GM21576 (cell line): ENCODE measurements at regions not wholly inside any gene's neighbourhood (a gene's known extent, or its start where the extent isn't known, plus 50 kb on each side); places are given as distances from the start of the nearest gene placed in this dataset.

Experiments used
- ATAC-seq: cut with Tn5 transposase; IDR thresholded peaks from one replicate; pipeline ENCODE4 v1.9.1; 2021; ENCODE audit warnings: mild to moderate bottlenecking, moderate library complexity; ENCODE audit not compliant: unreplicated experiment

DNA sequence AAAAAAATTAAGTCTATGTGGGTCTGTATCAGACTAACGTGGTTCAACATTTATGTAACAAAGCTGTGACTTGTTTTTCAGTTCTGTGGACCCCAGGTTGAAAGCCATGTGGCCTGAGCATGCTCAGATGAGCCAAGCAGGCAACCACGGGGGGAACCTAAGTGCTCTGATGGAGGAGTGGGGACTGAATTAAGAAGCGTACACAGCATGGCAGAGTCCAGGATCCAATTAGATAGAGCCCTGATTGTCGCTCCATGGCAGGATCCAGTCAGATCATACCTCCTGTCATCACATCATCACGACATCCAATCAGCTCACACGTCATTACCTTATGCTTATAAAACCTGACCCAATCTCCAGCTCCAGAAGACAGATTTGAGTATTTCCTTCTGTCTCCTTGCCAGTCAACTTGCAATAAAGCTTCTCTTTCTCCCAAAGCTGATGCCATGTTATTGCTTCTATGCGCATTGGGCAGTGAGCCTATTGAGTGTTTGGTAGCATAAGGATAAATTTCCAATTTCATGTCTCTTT, 1013.1 kb upstream of the TMEM132C start:
- no peak for ATAC-seq

DNA sequence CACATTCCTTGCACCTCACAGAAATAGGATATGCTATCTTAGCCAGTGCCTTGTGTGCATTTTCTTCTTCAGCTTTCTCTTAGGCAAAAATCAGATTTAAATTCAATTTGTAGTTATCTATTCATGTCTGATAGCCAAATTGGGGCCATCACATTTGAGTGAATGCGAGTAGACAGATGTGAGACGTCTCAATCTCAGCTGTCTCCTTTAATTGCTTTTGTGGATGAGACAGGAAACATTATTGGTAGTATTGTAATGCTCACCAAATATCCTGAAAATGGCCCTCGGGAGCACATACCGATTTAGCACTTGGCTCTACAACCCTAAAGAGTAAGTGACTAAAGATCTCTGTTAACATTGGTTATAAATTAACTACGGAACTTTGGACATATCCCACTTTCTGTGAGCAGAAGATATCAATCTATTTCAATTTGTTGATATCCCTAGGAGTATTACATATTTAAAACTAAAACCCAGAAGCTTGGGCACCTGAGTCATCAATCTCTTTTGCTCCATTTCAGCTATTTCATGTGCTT, 1012.5 kb upstream of the TMEM132C start:
- no peak for ATAC-seq

GRCh38 chr12:127257366-127257935, 1009.5 kb upstream of the TMEM132C start:
- no peak for ATAC-seq

GRCh38 chr12:127260531-127260930, 1006.4 kb upstream of the TMEM132C start:
- ATAC-seq: no peak

- ATAC-seq: no peak
Observed at GRCh38 chr12:127260999-127261398, 1006.0 kb upstream of the TMEM132C start.

- no peak for ATAC-seq
Observed at GRCh38 chr12:127262615-127263014, 1004.4 kb upstream of the TMEM132C start.

DNA sequence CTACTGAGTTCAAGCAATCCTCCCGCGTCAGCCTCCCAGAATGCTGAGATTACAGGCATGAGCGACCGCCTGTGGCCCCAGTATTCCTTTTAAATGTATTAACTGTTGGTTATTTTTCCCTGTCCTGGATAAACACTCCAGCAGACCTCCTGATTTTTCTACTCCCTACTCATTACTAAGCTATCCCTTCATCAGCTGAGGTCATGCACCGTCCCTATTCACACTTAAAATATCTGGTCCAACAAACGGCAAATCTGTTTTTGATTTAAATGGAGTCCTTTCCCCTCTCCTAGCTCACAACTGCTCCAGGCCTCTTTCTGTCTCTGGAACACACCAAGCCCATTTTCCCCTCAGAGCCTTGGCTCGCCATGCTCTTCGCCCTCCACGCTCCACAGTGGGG, 1003.3 kb upstream of the TMEM132C start:
- no peak for ATAC-seq

DNA sequence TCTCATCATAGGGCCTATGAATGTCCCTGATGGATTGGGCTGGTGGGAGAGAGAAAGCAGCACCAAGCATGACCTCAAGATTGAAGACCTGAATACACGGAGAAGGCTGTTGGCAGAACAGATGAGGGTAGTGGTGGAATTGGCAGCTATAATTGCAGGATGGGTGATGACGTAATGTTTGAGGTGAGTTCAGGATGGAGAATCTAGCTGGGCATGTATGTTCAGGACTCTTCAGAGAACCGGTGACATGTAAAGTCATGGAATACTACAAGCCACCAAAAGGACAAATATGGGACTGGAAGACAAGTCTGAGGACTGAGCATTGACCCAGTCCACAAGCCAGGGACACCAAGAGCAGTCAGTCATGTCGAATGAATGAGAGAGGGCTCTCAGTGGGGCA, 999.8 kb upstream of the TMEM132C start:
- no peak for ATAC-seq

- ATAC-seq: no peak
Observed at GRCh38 chr12:127268213-127268612, 998.8 kb upstream of the TMEM132C start.

DNA sequence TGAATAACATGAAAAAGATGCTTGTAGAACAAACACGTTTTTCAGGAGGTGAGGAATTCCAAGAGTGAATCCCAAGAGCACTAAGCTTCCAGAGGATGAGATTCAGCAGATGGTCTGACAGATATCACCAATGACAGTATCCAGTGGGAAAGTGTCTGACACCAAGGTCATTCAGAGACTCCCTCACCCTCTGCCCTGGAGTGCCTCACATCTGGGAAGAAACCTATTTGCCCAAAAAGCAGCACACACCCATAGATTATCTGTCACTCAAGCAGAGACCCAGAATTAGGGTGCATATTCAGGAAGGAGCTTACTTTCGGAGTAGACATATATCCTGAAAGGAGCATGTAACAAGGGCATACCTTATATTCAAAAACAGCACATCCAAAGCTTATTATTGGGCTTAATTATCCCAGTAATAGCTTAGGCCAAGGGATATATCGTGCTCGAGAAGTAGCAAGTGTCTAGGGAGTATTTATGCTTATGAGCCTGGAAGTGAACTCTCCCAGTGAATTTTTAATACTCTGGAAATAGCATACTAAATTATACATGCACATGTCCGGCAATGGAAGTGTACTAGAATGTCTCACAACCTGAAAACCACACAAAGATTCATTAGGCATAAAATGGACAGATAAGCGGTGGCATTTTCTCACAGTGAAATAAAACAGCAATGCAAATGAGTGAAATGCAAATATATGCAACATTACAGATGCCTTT, 998.1 kb upstream of the TMEM132C start:
- ATAC-seq: no peak

DNA sequence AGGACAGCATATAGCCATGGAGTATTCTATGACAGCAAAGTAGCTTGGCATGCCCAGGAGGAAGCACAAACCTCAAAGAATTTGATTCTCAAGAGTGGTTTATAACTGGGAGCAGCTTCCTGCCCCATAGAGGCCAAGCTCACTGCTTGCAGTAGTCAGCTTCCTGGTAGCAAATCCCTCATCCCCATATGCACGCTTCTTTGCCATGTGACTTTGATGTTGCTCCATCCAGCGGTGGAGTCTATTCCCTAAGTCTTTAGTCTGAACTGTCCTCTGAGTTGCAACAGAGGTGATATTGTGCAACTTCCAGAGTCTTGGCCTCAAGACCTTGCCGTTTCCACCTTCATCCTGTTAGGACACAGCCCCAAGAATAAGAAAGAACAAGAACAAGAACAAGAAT, 996.8 kb upstream of the TMEM132C start:
- ATAC-seq: no peak

DNA sequence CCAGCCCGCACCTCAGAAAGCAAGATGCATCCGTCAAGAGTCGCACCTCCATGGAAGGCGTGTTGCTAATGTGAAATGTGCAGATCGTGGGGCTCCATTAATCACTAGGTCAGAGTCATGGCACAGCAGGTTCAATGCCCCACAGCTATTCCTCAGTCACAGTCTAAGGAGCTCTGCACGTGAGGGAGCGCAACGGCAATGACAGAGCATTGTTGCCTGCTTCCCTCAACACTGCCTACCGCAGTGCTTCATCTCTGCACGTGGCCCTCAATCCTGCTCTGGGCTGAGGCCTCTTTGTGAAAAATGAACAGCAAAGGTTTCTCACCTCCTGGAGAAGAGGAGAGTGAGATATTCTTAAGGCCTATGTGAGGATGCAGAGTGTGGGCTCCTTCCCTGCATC, 995.2 kb upstream of the TMEM132C start:
- ATAC-seq: no peak

GRCh38 chr12:127272864-127273263, 994.1 kb upstream of the TMEM132C start:
- no peak for ATAC-seq

DNA sequence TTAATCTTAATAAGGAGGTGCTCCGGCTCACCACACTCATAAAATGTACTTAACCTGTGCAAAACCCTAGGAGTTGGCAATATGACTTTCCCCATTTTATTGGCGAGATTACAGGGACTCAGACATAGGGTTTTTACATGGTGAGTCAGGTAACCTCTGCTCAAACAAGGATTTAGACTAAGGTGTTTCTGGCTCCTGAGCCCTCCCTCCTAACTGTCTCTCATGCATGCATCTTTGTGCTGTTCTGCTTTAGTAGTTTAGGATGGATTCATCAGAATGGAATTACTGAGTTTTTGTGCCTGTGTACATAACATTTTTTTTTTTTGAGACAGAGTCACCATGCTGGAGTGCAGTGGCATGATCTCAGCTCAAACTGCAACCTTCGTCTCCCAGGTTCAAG, 993.3 kb upstream of the TMEM132C start:
- no peak for ATAC-seq

DNA sequence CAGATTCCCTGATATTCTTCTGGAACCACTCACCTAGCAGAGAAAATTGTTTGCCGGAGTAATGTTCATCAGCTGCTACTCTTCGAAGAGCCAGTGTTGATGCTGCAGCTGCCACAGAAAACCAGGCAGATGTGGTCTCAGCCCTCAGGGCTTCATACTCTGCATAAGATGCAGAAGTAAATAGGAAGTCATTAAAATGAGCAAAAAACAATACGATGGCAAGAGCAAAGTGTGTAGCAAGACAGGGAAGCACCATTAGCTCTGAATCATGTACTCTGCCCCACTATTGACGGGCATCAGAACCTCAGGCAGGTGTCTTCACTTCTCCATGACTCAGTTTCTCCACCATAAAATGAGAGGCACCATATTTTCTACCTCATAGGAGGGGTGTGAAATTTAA, 991.6 kb upstream of the TMEM132C start:
- no peak for ATAC-seq

- ATAC-seq: no peak
Observed at GRCh38 chr12:127277882-127278281, 989.1 kb upstream of the TMEM132C start.

DNA sequence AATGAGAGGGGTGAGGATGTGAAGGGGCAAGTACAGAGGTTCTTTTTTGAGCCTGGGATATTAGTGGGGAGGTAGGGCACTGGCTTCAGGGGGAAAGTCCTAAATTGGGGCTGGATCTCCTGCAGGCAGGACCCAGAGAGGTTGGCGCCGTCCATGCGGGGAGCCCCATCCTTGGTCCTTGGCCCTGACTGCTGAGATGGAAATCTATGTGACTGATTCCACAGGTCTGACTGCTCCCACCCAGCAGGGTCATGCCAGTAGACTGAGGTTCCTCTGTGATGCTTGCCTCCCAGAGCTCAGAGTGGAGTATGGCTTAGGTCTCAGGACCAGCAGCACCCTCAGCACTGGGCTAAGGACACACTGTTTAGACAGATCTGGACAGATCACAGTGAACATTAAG, 988.6 kb upstream of the TMEM132C start:
- no peak for ATAC-seq

GRCh38 chr12:127280393-127281275, 986.3 kb upstream of the TMEM132C start:
- peak; percentile 76 for ATAC-seq

DNA sequence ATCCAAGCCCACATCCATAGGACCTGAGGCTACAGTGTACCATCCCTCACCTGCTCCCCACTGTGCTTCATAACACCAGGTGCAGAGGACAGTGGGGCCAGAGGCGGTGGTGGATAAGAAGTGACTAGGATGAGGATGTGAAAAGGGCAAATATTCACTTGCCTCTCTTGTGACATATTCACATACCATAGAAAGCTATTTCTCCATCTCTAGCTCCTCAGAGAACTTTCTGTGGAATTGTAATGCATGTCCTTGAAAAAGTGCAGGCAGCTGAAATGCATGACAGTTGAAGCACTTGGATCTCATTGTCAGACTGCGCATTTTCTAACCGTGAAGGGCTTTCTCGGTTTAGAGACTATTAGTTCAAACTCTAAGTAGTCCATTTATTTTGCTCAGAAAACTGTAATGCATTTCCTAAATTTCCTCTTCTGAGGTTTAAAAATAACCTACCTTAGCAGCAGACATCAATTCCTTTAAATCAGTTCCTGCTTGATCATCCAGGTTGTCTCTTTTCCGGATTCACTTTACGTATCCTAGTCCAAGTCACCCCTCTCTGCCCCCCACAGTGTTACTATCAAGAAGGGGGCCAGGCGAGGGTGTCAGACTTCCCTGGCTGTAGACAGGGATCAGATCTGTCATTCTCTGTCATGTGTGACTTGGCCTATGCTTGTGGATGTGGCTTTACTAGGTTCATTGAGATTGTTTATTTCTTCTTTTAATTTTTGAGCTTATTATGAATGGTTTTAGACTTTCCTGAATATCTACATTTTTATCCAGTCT, 984.0 kb upstream of the TMEM132C start:
- no peak for ATAC-seq

GRCh38 chr12:127284021-127284420, 982.9 kb upstream of the TMEM132C start:
- no peak for ATAC-seq
